Hepatocyte (in vitro differentiated cells): ENCODE measurements at regions not wholly inside any gene's neighbourhood (a gene's known extent, or its start where the extent isn't known, plus 50 kb on each side); places are given as distances from the start of the nearest gene placed in this dataset.

Experiments used
- EZH2 ChIP-seq: fragments of 200-600 bp; sonication (generic); IDR thresholded peaks from 2 replicates; pipeline ENCODE4 v1.6.1; 2016; ENCODE audit warnings: antibody characterized with exemption, mild to moderate bottlenecking, borderline replicate concordance
- EZH2phosphoT487 ChIP-seq: fragments of 200-600 bp; sonication (generic); IDR thresholded peaks from one replicate; pipeline ENCODE4 v1.6.1; 2018; ENCODE audit warnings: antibody characterized with exemption, mild to moderate bottlenecking, low read depth, moderate library complexity; ENCODE audit not compliant: unreplicated experiment, severe bottlenecking
- TF ChIP-seq, protein P1 (sequence below): fragments of 200-600 bp; sonication (generic); IDR thresholded peaks from 2 replicates; pipeline ENCODE4 v1.5.1; 2016; ENCODE audit warnings: antibody characterized with exemption, mild to moderate bottlenecking; ENCODE audit not compliant: poor library complexity

DNA sequence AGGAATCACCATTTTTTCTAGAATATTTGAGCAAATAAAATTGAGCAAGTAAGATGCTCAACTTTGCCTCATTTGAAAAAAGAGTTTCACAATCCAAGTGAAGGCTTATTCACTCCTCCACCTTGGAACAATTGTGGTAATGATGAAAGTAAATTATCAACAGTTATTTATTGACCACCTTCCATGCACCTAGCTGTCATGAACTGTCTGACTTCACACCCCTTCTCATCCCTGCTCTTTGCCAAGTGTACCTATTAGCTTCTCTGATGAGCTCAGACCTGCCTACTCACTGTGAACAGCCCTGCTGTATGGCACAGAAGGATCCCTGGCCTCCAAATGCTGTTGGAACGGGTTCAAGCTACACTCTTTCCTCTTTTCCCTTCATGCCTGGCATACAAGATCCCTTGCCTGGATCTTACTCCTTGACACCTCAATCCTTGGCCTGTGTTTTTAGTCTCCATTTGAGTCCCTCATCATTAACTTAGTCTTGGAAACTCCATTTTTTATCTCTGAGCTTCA lies 99.0 kb upstream of the PREP start:
- TF ChIP-seq EZH2 (no peak), EZH2phosphoT487 (no peak)
- TF ChIP-seq, protein P1, sequence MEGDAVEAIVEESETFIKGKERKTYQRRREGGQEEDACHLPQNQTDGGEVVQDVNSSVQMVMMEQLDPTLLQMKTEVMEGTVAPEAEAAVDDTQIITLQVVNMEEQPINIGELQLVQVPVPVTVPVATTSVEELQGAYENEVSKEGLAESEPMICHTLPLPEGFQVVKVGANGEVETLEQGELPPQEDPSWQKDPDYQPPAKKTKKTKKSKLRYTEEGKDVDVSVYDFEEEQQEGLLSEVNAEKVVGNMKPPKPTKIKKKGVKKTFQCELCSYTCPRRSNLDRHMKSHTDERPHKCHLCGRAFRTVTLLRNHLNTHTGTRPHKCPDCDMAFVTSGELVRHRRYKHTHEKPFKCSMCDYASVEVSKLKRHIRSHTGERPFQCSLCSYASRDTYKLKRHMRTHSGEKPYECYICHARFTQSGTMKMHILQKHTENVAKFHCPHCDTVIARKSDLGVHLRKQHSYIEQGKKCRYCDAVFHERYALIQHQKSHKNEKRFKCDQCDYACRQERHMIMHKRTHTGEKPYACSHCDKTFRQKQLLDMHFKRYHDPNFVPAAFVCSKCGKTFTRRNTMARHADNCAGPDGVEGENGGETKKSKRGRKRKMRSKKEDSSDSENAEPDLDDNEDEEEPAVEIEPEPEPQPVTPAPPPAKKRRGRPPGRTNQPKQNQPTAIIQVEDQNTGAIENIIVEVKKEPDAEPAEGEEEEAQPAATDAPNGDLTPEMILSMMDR: no peak
